HG03025 (cell line): ENCODE measurements at regions not wholly inside any gene's neighbourhood (a gene's known extent, or its start where the extent isn't known, plus 50 kb on each side); places are given as distances from the start of the nearest gene placed in this dataset.
"Not testable (repeated sequence)": the region's sequence is repeated elsewhere in the genome, so short reads cannot be mapped to it uniquely, and the experiment has no call there.

Source experiments
- ATAC-seq: cut with Tn5 transposase; IDR thresholded peaks from one replicate; pipeline ENCODE4 v1.9.1; 2021; ENCODE audit warnings: mild to moderate bottlenecking, moderate library complexity; ENCODE audit not compliant: unreplicated experiment, low FRiP score

GRCh38 chr9:89943728-89944127 lies 338.9 kb downstream of the GADD45G start:
- no peak for ATAC-seq

GRCh38 chr9:89945133-89945532 lies 340.3 kb downstream of the GADD45G start:
- no peak for ATAC-seq

- ATAC-seq = no peak
These were observed 341.9 kb downstream of the GADD45G start for GRCh38 chr9:89946741-89947140.

GRCh38 chr9:89949111-89949510 lies 344.3 kb downstream of the GADD45G start:
- ATAC-seq = no peak

GRCh38 chr9:89951675-89952074 lies 346.9 kb downstream of the GADD45G start:
- ATAC-seq = no peak

GRCh38 chr9:89952401-89952800 lies 347.6 kb downstream of the GADD45G start:
- no peak for ATAC-seq

- not testable (repeated sequence) for ATAC-seq
These were observed 348.5 kb downstream of the GADD45G start for GRCh38 chr9:89953263-89953662.

- no peak for ATAC-seq
These were observed 349.2 kb downstream of the GADD45G start for GRCh38 chr9:89953824-89954615.

GRCh38 chr9:89955144-89955543 lies 350.3 kb downstream of the GADD45G start:
- ATAC-seq = no peak

GRCh38 chr9:89955626-89956025 lies 350.8 kb downstream of the GADD45G start:
- ATAC-seq = no peak

GRCh38 chr9:89956331-89956730 lies 351.5 kb downstream of the GADD45G start:
- no peak for ATAC-seq

GRCh38 chr9:89956907-89957306 lies 352.1 kb downstream of the GADD45G start:
- ATAC-seq = no peak

- ATAC-seq = no peak
These were observed 353.3 kb downstream of the GADD45G start for GRCh38 chr9:89958086-89958485.

- ATAC-seq = no peak
These were observed 357.0 kb downstream of the GADD45G start for GRCh38 chr9:89961616-89962341.

- no peak for ATAC-seq
These were observed 358.5 kb downstream of the GADD45G start for GRCh38 chr9:89963280-89963679.

- no peak for ATAC-seq
These were observed 362.7 kb downstream of the GADD45G start for GRCh38 chr9:89967527-89967926.

- ATAC-seq = no peak
These were observed 364.4 kb downstream of the GADD45G start for GRCh38 chr9:89969156-89969675.

GRCh38 chr9:89969881-89970639 lies 365.2 kb downstream of the GADD45G start:
- no peak for ATAC-seq

GRCh38 chr9:89970701-89971100 lies 365.9 kb downstream of the GADD45G start:
- no peak for ATAC-seq

GRCh38 chr9:89972535-89972934 lies 367.7 kb downstream of the GADD45G start:
- no peak for ATAC-seq

- ATAC-seq = no peak
These were observed 369.8 kb downstream of the GADD45G start for GRCh38 chr9:89974582-89974981.
